OCI-LY1 (cell line): ENCODE measurements at regions not wholly inside any gene's neighbourhood (a gene's known extent, or its start where the extent isn't known, plus 50 kb on each side); places are given as distances from the start of the nearest gene placed in this dataset.
A peak's percentile ranks its signal among the peaks of the same experiment; 100 is the strongest.

ENCODE experiments used
- H2AFZ ChIP-seq: fragments of 200-600 bp; sonication (generic), shearing (Covaris generic); 2 replicates; pipeline ENCODE4 v1.6.0; 2014; ENCODE audit warnings: antibody characterized with exemption, mild to moderate bottlenecking, low read length
- H3F3A ChIP-seq: fragments of 200-600 bp; sonication (generic), shearing (Covaris generic); 2 replicates; pipeline ENCODE4 v1.6.0; 2014; ENCODE audit warnings: mild to moderate bottlenecking, antibody characterized with exemption, low read length, moderate library complexity; ENCODE audit not compliant: insufficient read depth
- H3K27ac ChIP-seq: fragments of 200-600 bp; sonication (generic); 2 replicates; pipeline ENCODE4 v1.5.1; 2014; ENCODE audit warnings: low read length, mixed run types, mild to moderate bottlenecking, low read depth; ENCODE audit not compliant: poor library complexity, severe bottlenecking
- H3K27me3 ChIP-seq: fragments of 200-600 bp; sonication (generic); 2 replicates; pipeline ENCODE4 v1.6.0; 2014; ENCODE audit warnings: antibody characterized with exemption, mild to moderate bottlenecking, low read length, moderate library complexity; ENCODE audit not compliant: insufficient read depth
- H3K36me3 ChIP-seq: fragments of 200-600 bp; sonication (generic); 2 replicates; pipeline ENCODE4 v1.6.1; 2014; ENCODE audit warnings: mild to moderate bottlenecking, antibody characterized with exemption, low read length, moderate library complexity, mixed read lengths; ENCODE audit not compliant: insufficient read depth
- H3K4me1 ChIP-seq: fragments of 200-600 bp; sonication (generic); 2 replicates; pipeline ENCODE4 v1.5.1; 2014; ENCODE audit warnings: mild to moderate bottlenecking, low read length, moderate library complexity; ENCODE audit not compliant: insufficient read depth, severe bottlenecking
- H3K4me2 ChIP-seq: fragments of 200-600 bp; sonication (generic), shearing (Covaris generic); 2 replicates; pipeline ENCODE4 v1.6.1; 2014; ENCODE audit warnings: low read length
- H3K4me3 ChIP-seq: fragments of 200-600 bp; sonication (generic); 2 replicates; pipeline ENCODE4 v1.5.1; 2014; ENCODE audit warnings: low read length, low read depth, mild to moderate bottlenecking, mixed read lengths; ENCODE audit not compliant: poor library complexity, severe bottlenecking
- H3K79me2 ChIP-seq: fragments of 200-600 bp; shearing (Covaris generic); 2 replicates; pipeline ENCODE4 v1.6.1; 2016; ENCODE audit warnings: mixed run types, low read length, mixed read lengths; ENCODE audit not compliant: insufficient read depth
- H3K9ac ChIP-seq: fragments of 200-600 bp; sonication (generic), shearing (Covaris generic); 2 replicates; pipeline ENCODE4 v1.6.1; 2014; ENCODE audit warnings: mild to moderate bottlenecking, low read length, mixed read lengths
- H3K9me2 ChIP-seq: fragments of 200-600 bp; sonication (generic), shearing (Covaris generic); 2 replicates; pipeline ENCODE4 v1.6.1; 2014; ENCODE audit warnings: low read depth, mild to moderate bottlenecking, low read length, mixed read lengths
- H3K9me3 ChIP-seq: fragments of 200-600 bp; shearing (Covaris generic); 2 replicates; pipeline ENCODE4 v1.6.1; 2014; ENCODE audit warnings: low read length, mixed read lengths
- H4K20me1 ChIP-seq: fragments of 200-600 bp; sonication (generic), shearing (Covaris generic); 2 replicates; pipeline ENCODE4 v1.6.0; 2016; ENCODE audit warnings: mild to moderate bottlenecking, low read length; ENCODE audit not compliant: insufficient read depth
- CTCF ChIP-seq: fragments of 200-600 bp; sonication (generic), shearing (Covaris generic); IDR thresholded peaks from 2 replicates; pipeline ENCODE4 v1.5.1; 2017; ENCODE audit warnings: mild to moderate bottlenecking, antibody characterized with exemption, low read length, moderate library complexity, mixed read lengths
- EZH2 ChIP-seq: fragments of 200-600 bp; sonication (generic), shearing (Covaris generic); IDR thresholded peaks from 2 replicates; pipeline ENCODE4 v1.8.0; 2017; ENCODE audit warnings: borderline replicate concordance, mixed run types, mild to moderate bottlenecking, antibody characterized with exemption, low read length, moderate library complexity, mixed read lengths

DNA sequence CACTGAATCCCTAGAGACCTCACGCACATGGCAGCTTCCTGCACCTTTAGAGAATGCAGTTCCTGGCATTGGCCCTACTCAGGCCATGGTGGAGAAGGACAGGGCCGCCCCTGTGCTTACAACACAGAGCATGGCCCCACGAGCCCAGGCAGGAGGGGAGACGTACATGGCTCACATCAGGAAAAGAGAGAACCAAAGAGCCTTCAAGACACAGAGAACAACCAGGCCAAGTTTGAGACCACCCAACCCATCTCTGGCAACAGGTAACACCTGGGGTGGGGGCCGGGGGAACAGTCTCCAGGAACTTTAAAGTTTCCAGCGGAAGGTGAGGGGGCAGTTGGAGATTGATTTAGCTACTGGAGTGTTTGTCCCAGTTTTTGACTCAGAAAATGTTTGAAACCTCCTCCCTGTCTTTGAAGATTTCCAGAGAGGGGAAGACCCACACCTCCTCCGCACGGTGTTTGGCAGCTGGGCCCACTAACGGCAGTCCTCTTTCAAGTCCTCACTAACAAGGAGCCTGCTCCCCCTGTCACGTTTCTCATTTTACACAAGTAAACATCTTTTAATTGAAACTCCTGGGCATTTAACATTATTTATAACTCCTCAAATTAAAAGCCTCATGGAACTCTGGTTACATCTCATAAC lies 1423.8 kb downstream of the TBC1D22A start:
- no peak overlapping the region for H3K9ac ChIP-seq
- TF ChIP-seq EZH2 (no peak), CTCF (no peak)
- H3K27me3 ChIP-seq = no peaks in the 10 kb centered on the region; the same call in 1 of the 2 replicates
- no peaks in the 10 kb centered on the region for H4K20me1 ChIP-seq
- no peak overlapping the region for H2AFZ ChIP-seq
- no peaks in the 10 kb centered on the region; the same call in 1 of the 2 replicates for H3K36me3 ChIP-seq
- H3F3A ChIP-seq = no peaks in the 10 kb centered on the region
- no peak overlapping the region for H3K27ac ChIP-seq
- H3K4me3 ChIP-seq = no peak overlapping the region
- H3K4me1 ChIP-seq = no peaks in the 10 kb centered on the region
- no peaks in the 10 kb centered on the region for H3K79me2 ChIP-seq
- H3K9me2 ChIP-seq = no peaks in the 10 kb centered on the region
- no peak overlapping the region for H3K4me2 ChIP-seq
- peaks cover 2% of the 10 kb centered on the region; the same call in 1 of the 2 replicates for H3K9me3 ChIP-seq

- Histone ChIP-seq H3K79me2 (no peaks in the 10 kb centered on the region), H3K9me2 (no peaks in the 10 kb centered on the region), H3K27me3 (no peaks in the 10 kb centered on the region; the same call in 1 of the 2 replicates), H4K20me1 (no peaks in the 10 kb centered on the region), H3K9ac (no peak overlapping the region), H3K36me3 (no peaks in the 10 kb centered on the region; the same call in 1 of the 2 replicates), H3K9me3 (no peaks in the 10 kb centered on the region), H2AFZ (no peak overlapping the region), H3K4me3 (no peak overlapping the region), H3F3A (no peaks in the 10 kb centered on the region), H3K4me2 (no peak overlapping the region), H3K27ac (no peak overlapping the region), H3K4me1 (no peaks in the 10 kb centered on the region)
- peak; percentile 20; the same call in 1 of the 2 replicates for TF ChIP-seq CTCF
- TF ChIP-seq EZH2 = no peak
Measured at GRCh38 chr22:48185071-48186055, 1422.9 kb downstream of the TBC1D22A start.

- Histone ChIP-seq H3K27ac (no peak overlapping the region), H3F3A (no peaks in the 10 kb centered on the region), H3K9me3 (no peaks in the 10 kb centered on the region), H2AFZ (no peak overlapping the region), H3K36me3 (no peaks in the 10 kb centered on the region), H3K9me2 (no peaks in the 10 kb centered on the region), H3K9ac (no peak overlapping the region), H3K4me2 (no peak overlapping the region), H3K4me3 (no peak overlapping the region), H3K79me2 (no peaks in the 10 kb centered on the region), H4K20me1 (no peaks in the 10 kb centered on the region), H3K27me3 (no peaks in the 10 kb centered on the region), H3K4me1 (no peaks in the 10 kb centered on the region)
- no peak for TF ChIP-seq EZH2
- TF ChIP-seq CTCF = no peak
Measured at GRCh38 chr22:48182846-48183805, 1420.7 kb downstream of the TBC1D22A start.
